NB4 (cell line): ENCODE measurements at regions not wholly inside any gene's neighbourhood (a gene's known extent, or its start where the extent isn't known, plus 50 kb on each side); places are given as distances from the start of the nearest gene placed in this dataset.

Source experiments
- DNase-seq: peaks from one replicate; pipeline ENCODE4 v3.0.0; 2010; ENCODE audit warnings: low read depth
- H3K4me3 ChIP-seq: one replicate; pipeline ENCODE4 v1.5.1; 2011; ENCODE audit warnings: mild to moderate bottlenecking, low read depth, low read length, moderate library complexity
- CTCF ChIP-seq: IDR thresholded peaks from one replicate; pipeline ENCODE4 v1.5.1; 2012; ENCODE audit warnings: low read depth, low read length
- MAX ChIP-seq: IDR thresholded peaks from 2 replicates; pipeline ENCODE4 v1.6.1; 2011; ENCODE audit warnings: low read depth, low read length
- MYC ChIP-seq: IDR thresholded peaks from 2 replicates; pipeline ENCODE4 v1.6.1; 2011; ENCODE audit warnings: low read depth, low read length
- POLR2A ChIP-seq: IDR thresholded peaks from 2 replicates; pipeline ENCODE4 v1.6.1; 2011; ENCODE audit warnings: mild to moderate bottlenecking; ENCODE audit not compliant: insufficient read length; ENCODE audit errors: extremely low read depth

GRCh38 chr6:121581327-121581726 lies 145.9 kb downstream of the GJA1 start:
- no peak for TF ChIP-seq POLR2A
- no peak overlapping the region for H3K4me3 ChIP-seq
- no peak for DNase-seq

GRCh38 chr6:121582262-121582661 lies 146.8 kb downstream of the GJA1 start:
- DNase-seq, result no peak
- no peak overlapping the region for H3K4me3 ChIP-seq
- TF ChIP-seq MAX (no peak), CTCF (no peak), MYC (no peak), POLR2A (no peak)

GRCh38 chr6:121584586-121585369 lies 149.3 kb downstream of the GJA1 start:
- DNase-seq, result no peak
- TF ChIP-seq CTCF, result no peak
- no peak for TF ChIP-seq POLR2A
- no peak for TF ChIP-seq MAX
- TF ChIP-seq MYC, result no peak
- no peak overlapping the region for H3K4me3 ChIP-seq

GRCh38 chr6:121590438-121590837 lies 155.0 kb downstream of the GJA1 start:
- TF ChIP-seq CTCF, result no peak
- no peak for TF ChIP-seq POLR2A
- no peak for TF ChIP-seq MAX
- TF ChIP-seq MYC, result no peak
- DNase-seq, result peak; percentile 44
- no peak overlapping the region for H3K4me3 ChIP-seq

- no peak overlapping the region for H3K4me3 ChIP-seq
- TF ChIP-seq MYC (no peak), POLR2A (no peak), MAX (no peak), CTCF (no peak)
- DNase-seq, result no peak
Measured at GRCh38 chr6:121590916-121591315, 155.5 kb downstream of the GJA1 start.

- TF ChIP-seq POLR2A, result no peak
- TF ChIP-seq MYC, result no peak
- no peak for DNase-seq
- H3K4me3 ChIP-seq, result no peak overlapping the region
Measured at GRCh38 chr6:121592261-121592935, 157.0 kb downstream of the GJA1 start.
